NOMO-1 treated with dmso at 0.1 percent for 144 hours (cell line): ENCODE measurements at regions not wholly inside any gene's neighbourhood (a gene's known extent, or its start where the extent isn't known, plus 50 kb on each side); places are given as distances from the start of the nearest gene placed in this dataset.
"Not testable (repeated sequence)": the region's sequence is repeated elsewhere in the genome, so short reads cannot be mapped to it uniquely, and the experiment has no call there.

Source experiments
- DNase-seq: peaks from one replicate; lab custom pipeline; 2025; ENCODE audit not compliant: unreplicated experiment; lab: John Stamatoyannopoulos, UW

DNA sequence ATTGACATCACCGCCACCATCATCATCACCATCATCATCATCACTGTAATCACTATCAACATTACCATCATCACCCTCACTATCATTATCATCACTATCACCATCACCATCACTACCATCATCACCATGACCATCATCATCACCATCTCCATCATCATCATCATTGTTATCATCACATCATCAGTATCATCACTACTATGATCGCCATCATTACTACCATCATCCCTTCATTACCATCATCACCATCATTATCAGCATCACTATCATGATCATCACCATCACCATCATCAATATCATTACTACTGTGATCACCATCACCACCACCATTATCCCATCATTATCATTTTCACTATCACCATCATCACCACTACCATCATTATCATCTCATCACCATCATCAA, 368.3 kb downstream of the SEC14L1 start:
- DNase-seq, result no peak

DNA sequence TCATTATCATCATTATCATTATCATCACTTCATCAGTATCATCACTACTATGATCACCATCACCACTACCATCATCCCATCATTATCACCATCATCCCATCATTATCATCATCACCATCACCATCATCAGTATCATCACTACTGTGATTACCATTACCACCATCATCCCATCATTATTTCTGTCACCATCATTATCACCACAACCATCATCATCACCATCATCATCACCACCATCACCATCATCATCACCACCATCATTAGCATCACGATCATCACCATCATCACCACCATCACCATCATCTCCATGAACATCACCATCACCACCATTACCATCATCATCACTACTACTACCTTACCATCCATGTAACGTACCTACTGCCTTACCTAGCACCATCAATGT, 368.8 kb downstream of the SEC14L1 start:
- DNase-seq, result no peak

DNA sequence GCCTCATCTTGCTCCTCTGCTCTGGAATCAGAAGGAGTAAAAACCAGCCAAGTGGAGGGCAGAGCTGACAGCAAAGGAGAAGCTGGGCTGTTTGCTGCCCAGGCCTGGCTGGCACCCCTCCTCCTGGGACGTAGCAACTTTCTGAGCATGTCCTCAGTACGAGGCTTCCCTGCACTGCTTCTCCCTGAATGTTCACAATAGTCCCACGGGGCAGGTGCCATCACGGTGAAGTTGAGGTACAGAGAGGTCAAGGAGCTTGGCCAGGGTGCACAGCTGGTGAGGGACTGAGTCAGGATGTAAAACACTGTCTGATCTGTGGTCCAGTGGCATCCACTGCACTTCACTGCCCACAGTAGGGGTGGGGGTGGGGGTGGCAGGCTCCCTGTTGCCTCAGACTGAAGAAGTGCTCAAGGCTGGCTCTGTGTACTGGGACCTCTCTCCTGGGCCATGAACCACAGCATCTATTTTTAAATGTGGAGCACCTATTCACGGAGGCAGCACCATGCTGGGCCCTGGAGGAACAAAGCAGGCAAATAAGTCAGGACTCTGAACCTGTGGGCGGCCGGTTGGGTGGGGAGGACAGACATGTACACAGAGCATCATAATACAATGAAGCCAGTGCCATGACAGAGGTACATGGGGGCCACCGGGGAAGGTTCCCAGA, 369.5 kb downstream of the SEC14L1 start:
- DNase-seq, result no peak

GRCh38 chr17:77511514-77512061, 370.8 kb downstream of the SEC14L1 start:
- no peak for DNase-seq

DNA sequence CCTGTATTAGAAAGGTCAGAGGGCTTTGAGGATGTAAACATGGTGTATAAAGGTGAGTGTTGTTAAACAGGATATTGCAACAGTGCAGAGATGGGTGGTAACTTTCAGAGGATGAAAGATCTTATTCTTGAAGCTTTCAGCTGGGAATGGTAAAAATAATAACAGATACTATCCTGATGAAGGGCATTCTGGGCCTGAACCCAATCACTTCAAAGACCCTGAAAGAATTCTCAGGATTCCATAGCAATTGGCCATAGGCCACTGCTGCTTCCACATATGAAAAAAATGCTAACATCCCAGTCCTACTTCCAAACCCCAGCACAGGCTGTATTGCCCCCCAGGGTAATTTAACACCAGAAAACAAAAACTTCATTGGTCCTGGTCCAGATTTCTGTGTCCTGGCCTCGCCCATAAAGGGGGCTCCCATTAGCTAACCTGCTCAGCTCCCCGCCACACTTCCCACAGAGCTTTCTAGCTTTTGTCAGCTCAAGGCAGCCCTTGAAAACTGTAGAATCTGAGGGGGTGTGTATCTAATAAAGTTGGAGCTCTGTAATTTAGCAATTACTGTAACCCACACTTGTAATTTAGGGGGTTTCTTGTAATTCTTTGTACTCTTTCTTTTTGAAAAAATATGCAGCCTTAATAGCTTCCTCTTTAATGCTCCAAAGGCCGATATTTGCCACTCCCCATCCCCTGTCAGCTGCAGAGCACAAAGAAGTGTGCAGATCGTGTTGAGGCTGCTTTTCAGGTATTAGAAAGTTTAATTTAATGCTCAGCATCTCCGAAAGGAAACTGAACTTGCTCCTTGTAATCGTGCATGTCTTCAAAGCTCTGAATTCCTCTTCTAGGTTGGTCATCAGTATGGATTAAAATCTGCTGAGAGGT, 371.5 kb downstream of the SEC14L1 start:
- no peak for DNase-seq

DNA sequence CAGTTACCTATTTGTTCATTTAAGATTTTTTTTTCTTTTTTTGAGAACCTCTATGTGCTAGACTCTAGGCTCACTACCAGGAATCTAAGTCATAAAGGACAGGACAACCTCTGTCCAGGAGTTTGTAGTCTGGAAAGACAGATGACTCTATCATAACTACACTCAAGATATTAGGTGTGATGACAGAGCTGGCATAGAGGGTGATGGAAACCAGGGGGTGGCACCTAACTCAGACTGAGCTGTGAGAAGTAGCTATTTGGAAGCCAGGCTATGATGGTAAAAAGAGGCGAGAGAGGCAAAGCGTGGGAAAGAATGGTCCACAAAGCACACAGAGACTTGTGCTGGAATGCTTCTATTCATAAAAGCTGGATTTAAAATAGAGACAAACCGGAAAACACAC, 372.3 kb downstream of the SEC14L1 start:
- DNase-seq, result no peak

- no peak for DNase-seq
Observed at GRCh38 chr17:77515227-77515626, 374.5 kb downstream of the SEC14L1 start.

DNA sequence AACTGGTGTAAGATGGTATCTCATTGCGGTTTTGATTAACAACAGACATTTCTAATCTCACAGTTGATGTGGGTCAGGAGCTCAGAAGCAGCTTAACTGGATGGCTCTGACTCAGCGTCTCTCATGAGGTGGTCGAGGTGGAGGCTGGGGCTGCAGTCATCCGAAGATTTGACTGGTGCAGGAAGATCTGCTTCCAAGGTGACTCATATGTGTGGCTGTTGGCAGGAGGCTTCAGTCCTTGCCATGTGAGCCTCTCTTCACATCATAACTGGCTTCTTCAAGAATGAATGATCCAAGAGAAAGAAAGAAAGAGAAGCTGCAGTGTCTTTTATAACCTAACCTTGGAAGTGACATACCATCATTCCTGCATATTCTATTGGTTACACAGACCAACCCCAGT, 376.1 kb downstream of the SEC14L1 start:
- DNase-seq, result no peak

GRCh38 chr17:77521076-77521475, 380.3 kb downstream of the SEC14L1 start:
- DNase-seq, result no peak

- no peak for DNase-seq
Observed at GRCh38 chr17:77523540-77523939, 382.8 kb downstream of the SEC14L1 start.

- DNase-seq, result no peak
Observed at GRCh38 chr17:77526259-77526711, 385.5 kb downstream of the SEC14L1 start.

GRCh38 chr17:77526728-77527350, 386.1 kb downstream of the SEC14L1 start:
- DNase-seq, result no peak

DNA sequence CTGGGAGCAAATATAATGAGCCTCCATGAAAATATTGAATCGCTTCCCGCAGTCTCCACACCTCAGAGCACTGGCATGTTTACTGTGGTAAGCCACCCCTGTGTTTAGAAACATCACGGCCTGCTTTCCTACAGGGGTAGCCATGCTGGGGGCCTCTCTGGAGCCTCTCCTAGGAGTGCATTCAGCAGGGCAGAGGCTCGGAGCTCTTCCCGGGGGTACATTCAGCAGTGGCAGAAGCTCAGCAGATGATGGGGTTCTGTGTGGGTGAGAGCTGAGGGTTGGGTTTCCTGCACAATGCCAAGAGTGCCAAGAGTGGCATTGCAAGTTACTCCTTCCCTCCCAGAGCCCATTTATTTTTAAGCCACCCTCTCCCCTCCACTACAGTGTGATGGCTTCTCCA, 386.6 kb downstream of the SEC14L1 start:
- DNase-seq, result no peak

DNA sequence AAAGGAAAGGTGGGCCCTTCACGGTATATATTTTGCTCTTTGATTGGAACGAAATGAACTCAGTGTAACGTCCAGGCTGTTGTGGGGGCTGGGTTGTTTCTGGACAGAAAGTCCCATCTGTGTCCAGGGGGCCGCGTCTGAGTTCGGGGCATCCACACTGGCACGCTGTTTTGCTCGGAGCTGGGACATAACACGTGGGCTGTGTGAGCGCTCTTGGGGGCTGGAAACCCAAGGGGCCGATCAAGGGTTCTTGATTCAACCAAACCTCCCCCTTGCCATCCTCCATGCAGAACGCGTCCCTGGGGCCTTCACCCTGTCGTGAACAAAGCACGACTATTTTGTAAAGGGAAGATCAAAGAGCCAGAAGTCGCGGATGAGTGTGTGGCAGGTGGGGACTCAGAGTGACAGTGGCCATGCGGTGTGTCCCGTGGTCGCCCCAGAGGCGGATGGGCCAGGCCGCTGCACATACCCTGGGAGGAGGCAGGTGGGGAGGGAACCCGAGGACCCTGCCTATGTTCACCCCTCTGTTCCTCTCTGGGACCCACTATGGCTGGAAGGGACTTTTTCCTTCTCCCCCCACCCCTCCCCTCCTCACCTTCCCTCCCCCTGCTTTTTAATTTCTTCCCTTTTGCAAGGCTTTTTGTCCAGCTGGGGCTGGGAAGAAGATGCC, 387.2 kb downstream of the SEC14L1 start:
- no peak for DNase-seq

- DNase-seq, result no peak
Observed at GRCh38 chr17:77528516-77529327, 388.0 kb downstream of the SEC14L1 start.

DNA sequence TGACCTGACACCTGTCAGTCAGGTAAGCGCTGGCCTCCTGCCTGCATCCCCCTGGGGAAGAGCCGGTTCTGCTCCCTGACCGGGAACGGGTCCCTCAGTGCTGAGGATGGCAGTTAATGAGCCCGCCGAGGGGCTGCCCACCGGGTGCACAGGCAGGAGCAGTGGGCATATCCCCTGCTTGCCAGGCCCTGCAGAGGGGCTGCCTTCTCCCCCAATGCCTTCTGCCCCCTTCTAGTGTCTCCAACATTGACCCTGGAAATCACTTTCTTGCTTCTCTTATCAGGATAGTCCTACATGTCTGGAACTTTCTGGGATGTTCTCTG, 388.5 kb downstream of the SEC14L1 start:
- DNase-seq, result no peak

- DNase-seq, result no peak
Observed at GRCh38 chr17:77530591-77530990, 389.8 kb downstream of the SEC14L1 start.

- DNase-seq, result no peak
Observed at GRCh38 chr17:77531002-77531401, 390.2 kb downstream of the SEC14L1 start.

- no peak for DNase-seq
Observed at GRCh38 chr17:77531641-77532040, 390.9 kb downstream of the SEC14L1 start.

GRCh38 chr17:77533697-77534096, 392.9 kb downstream of the SEC14L1 start:
- not testable (repeated sequence) for DNase-seq
